ENCODE measurements at regions not wholly inside any gene's neighbourhood (a gene's known extent, or its start where the extent isn't known, plus 50 kb on each side); places are given as distances from the start of the nearest gene placed in this dataset.

- TF ChIP-seq CTCF (conservative IDR thresholded peaks at IDR 0.05; ENCODE audit: low read depth, low read length) (no peak), EZH2 (IDR thresholded peaks at IDR 0.05; ENCODE audit: low read length, unreplicated experiment) (no peak)
Observed at GRCh38 chr14:39739796-39740195, 307.6 kb upstream of the FBXO33 start.
